HCT116 (cell line): ENCODE measurements at regions not wholly inside any gene's neighbourhood (a gene's known extent, or its start where the extent isn't known, plus 50 kb on each side); places are given as distances from the start of the nearest gene placed in this dataset.

Source experiments
- ATAC-seq: fragments of 200-7000 bp; cut with Tn5 transposase; 2 replicates; pipeline ENCODE4 v1.9.1; 2020; ENCODE audit warnings: mild to moderate bottlenecking, moderate library complexity
- BruUV-seq: library from RNA; stranded (reverse); fragments of 400-500 nt; replicated peaks from 2 replicates; lab custom pipeline; 2021; lab: Mats Ljungman, UMichigan
- CTCF ChIA-PET: fragments of 300-600 bp; sonication (Branson Sonifier 250); formaldehyde crosslinking; loops from one replicate; lab custom pipeline; 2021; ENCODE audit warnings: antibody characterized with exemption; lab: Charles Lee
- POLR2A ChIA-PET: fragments of 300-600, 350-600 bp; sonication (Branson Sonifier 250); formaldehyde crosslinking; loops from one replicate; lab custom pipeline; 2021; ENCODE audit warnings: antibody characterized with exemption; lab: Charles Lee
- RAD21 ChIA-PET, 2 experiments: fragments of 300-600 bp; sonication (Branson Sonifier 250); formaldehyde crosslinking; loops; one replicate each; lab custom pipeline; 2023; ENCODE audit warnings: low total read pairs in 2 of 2; ENCODE audit not compliant: uncharacterized antibody in 2 of 2, unreplicated experiment in 2 of 2, low non-redundant PET in 1 of 2; lab: Charles Lee
- DNase-seq: peaks from one replicate; pipeline ENCODE4 v3.0.0-alpha.2; 2010; ENCODE audit warnings: low read depth, low spot score
- H2AFZ ChIP-seq: fragments of 200-600 bp; shearing (Covaris generic), sonication (generic); 2 replicates; pipeline ENCODE4 v1.6.1; 2017; ENCODE audit warnings: low read depth, mixed run types, mixed read lengths, antibody characterized with exemption, low read length; ENCODE audit not compliant: poor library complexity, severe bottlenecking
- H3K27ac ChIP-seq: 2 replicates; pipeline ENCODE4 v1.5.1; 2012; ENCODE audit warnings: low read depth, low read length
- H3K27me3 ChIP-seq: fragments of 200-600 bp; sonication (generic); 2 replicates; pipeline ENCODE4 v1.6.1; 2016; ENCODE audit warnings: mixed run types, low read length, mixed read lengths; ENCODE audit not compliant: insufficient read depth
- H3K36me3 ChIP-seq, 2 experiments: fragments of 200-500 bp in 1 of 2; fragments of 200-600 bp in 1 of 2; sonication (Bioruptor generic) in 1 of 2; sonication (generic) in 1 of 2; 2 replicates each; pipeline versions ENCODE4 v1.5.1 to v1.6.1; 2014 to 2016; ENCODE audit warnings: low read length in 2 of 2, inconsistent platforms in 1 of 2, mixed read lengths in 1 of 2, mixed run types in 1 of 2; ENCODE audit not compliant: insufficient read depth in 2 of 2, control insufficient read depth in 1 of 2
- H3K4me1 ChIP-seq, 2 experiments: fragments of 200-600 bp in 1 of 2; sonication (generic) in 1 of 2; 2 replicates each; pipeline versions ENCODE4 v1.5.1 to v1.6.1; 2012 to 2017; ENCODE audit warnings: low read length in 2 of 2, inconsistent platforms in 1 of 2, mild to moderate bottlenecking in 1 of 2, mixed read lengths in 1 of 2, mixed run types in 1 of 2, moderate library complexity in 1 of 2; ENCODE audit not compliant: insufficient read depth in 2 of 2, control insufficient read depth in 1 of 2
- H3K4me2 ChIP-seq: fragments of 200-600 bp; sonication (generic); 2 replicates; pipeline ENCODE4 v1.6.1; 2017; ENCODE audit warnings: mixed run types, low read length, mixed read lengths
- H3K4me3 ChIP-seq, 2 experiments: fragments of 200-600 bp in 1 of 2; sonication (generic) in 1 of 2; replicated peaks in 1 of 2; 2 replicates each; pipeline ENCODE4 v1.5.1; 2011 to 2016; ENCODE audit warnings: low read length in 2 of 2, control low read depth in 1 of 2, low read depth in 1 of 2, mild to moderate bottlenecking in 1 of 2, mixed read lengths in 1 of 2, mixed run types in 1 of 2
- H3K79me2 ChIP-seq: fragments of 200-600 bp; sonication (generic); 2 replicates; pipeline ENCODE4 v1.6.1; 2017; ENCODE audit warnings: mild to moderate bottlenecking, mixed run types, low read length, moderate library complexity, mixed read lengths; ENCODE audit not compliant: insufficient read depth
- H3K9ac ChIP-seq: fragments of 200-600 bp; sonication (generic); 2 replicates; pipeline ENCODE4 v1.6.1; 2016; ENCODE audit warnings: low read length, mixed read lengths
- H3K9me2 ChIP-seq: fragments of 200-600 bp; sonication (generic), shearing (Covaris generic); 2 replicates; pipeline ENCODE4 v1.6.1; 2017; ENCODE audit warnings: mixed run types, mild to moderate bottlenecking, moderate library complexity; ENCODE audit not compliant: insufficient read depth
- H3K9me3 ChIP-seq, 2 experiments: fragments of 200-500 bp in 1 of 2; fragments of 200-600 bp in 1 of 2; sonication (Bioruptor generic) in 1 of 2; sonication (generic) in 1 of 2; 2 replicates each; pipeline ENCODE4 v1.6.1; 2014 to 2017; ENCODE audit warnings: low read length in 2 of 2, mixed read lengths in 2 of 2, inconsistent platforms in 1 of 2, low read depth in 1 of 2, mild to moderate bottlenecking in 1 of 2, mixed run types in 1 of 2, moderate library complexity in 1 of 2; ENCODE audit not compliant: control insufficient read depth in 1 of 2, insufficient read depth in 1 of 2
- H4K20me1 ChIP-seq: fragments of 200-600 bp; sonication (generic), shearing (Covaris generic); 2 replicates; pipeline ENCODE4 v1.6.1; 2017; ENCODE audit warnings: mixed run types, mild to moderate bottlenecking, moderate library complexity; ENCODE audit not compliant: insufficient read depth
- CEBPB ChIP-seq: IDR thresholded peaks from 2 replicates; pipeline ENCODE4 v1.6.1; 2012; ENCODE audit warnings: low read depth
- ELF1 ChIP-seq: IDR thresholded peaks from 2 replicates; pipeline ENCODE4 v1.6.1; 2012; ENCODE audit warnings: low read depth, borderline replicate concordance
- EZH2phosphoT487 ChIP-seq: fragments of 200-600 bp; IDR thresholded peaks from 2 replicates; pipeline ENCODE4 v1.6.1; 2018; ENCODE audit warnings: antibody characterized with exemption, borderline replicate concordance
- FOSL1 ChIP-seq: IDR thresholded peaks from 2 replicates; pipeline ENCODE4 v1.6.1; 2012; ENCODE audit warnings: low read depth
- RAD21 ChIP-seq: IDR thresholded peaks from 2 replicates; pipeline ENCODE4 v1.6.1; 2012; ENCODE audit warnings: low read depth, mild to moderate bottlenecking
- SIN3A ChIP-seq: IDR thresholded peaks from 2 replicates; pipeline ENCODE4 v1.6.1; 2012; ENCODE audit warnings: low read depth
- SRF ChIP-seq: IDR thresholded peaks from 2 replicates; pipeline ENCODE4 v1.6.1; 2012; ENCODE audit warnings: low read depth
- TCF7L2 ChIP-seq: IDR thresholded peaks from 2 replicates; pipeline ENCODE4 v1.7.0; 2011; ENCODE audit warnings: borderline replicate concordance, inconsistent platforms; ENCODE audit not compliant: insufficient read depth, insufficient read length; ENCODE audit errors: extremely low read depth
- ZNF274 ChIP-seq: fragments of 200-500 bp; sonication (Bioruptor generic); IDR thresholded peaks from 2 replicates; pipeline ENCODE4 v1.6.1; 2014; ENCODE audit warnings: mild to moderate bottlenecking, low read depth, low read length, inconsistent platforms
- intact Hi-C: fragments of 100-400 bp; cut with micrococcal nuclease; formaldehyde crosslinking; loops from 2 replicates; pipeline ENCODE4 v1.10.0; 2022
- TF ChIP-seq, protein P1 (sequence below), 3 experiments: fragments of 200-600 bp in 1 of 3; sonication (generic) in 1 of 3; IDR thresholded peaks in 2 of 3; conservative IDR thresholded peaks in 1 of 3; 2 replicates each; pipeline ENCODE4 v1.5.1; 2012 to 2017; ENCODE audit warnings: low read depth in 2 of 3, low read length in 2 of 3, antibody characterized with exemption in 1 of 3, borderline replicate concordance in 1 of 3, control low read depth in 1 of 3, mild to moderate bottlenecking in 1 of 3, mixed read lengths in 1 of 3, mixed run types in 1 of 3, moderate library complexity in 1 of 3; ENCODE audit not compliant: insufficient read depth in 1 of 3

- Histone ChIP-seq H3K4me2 (no peak overlapping the region), H2AFZ (no peak overlapping the region), H3K79me2 (no peaks in the 10 kb centered on the region), H4K20me1 (no peaks in the 10 kb centered on the region), H3K9ac (no peak overlapping the region), H3K4me3 (no peak overlapping the region), H3K9me2 (no peaks in the 10 kb centered on the region), H3K36me3 (no peaks in the 10 kb centered on the region), H3K4me1 (no peaks in the 10 kb centered on the region), H3K27ac (no peak overlapping the region), H3K9me3 (no peaks in the 10 kb centered on the region), H3K27me3 (no peaks in the 10 kb centered on the region)
- no peak for TF ChIP-seq RAD21
- TF ChIP-seq TCF7L2 = no peak
- no peak for TF ChIP-seq FOSL1
- TF ChIP-seq SIN3A = no peak
- TF ChIP-seq EZH2phosphoT487 = no peak
- TF ChIP-seq, protein P1, sequence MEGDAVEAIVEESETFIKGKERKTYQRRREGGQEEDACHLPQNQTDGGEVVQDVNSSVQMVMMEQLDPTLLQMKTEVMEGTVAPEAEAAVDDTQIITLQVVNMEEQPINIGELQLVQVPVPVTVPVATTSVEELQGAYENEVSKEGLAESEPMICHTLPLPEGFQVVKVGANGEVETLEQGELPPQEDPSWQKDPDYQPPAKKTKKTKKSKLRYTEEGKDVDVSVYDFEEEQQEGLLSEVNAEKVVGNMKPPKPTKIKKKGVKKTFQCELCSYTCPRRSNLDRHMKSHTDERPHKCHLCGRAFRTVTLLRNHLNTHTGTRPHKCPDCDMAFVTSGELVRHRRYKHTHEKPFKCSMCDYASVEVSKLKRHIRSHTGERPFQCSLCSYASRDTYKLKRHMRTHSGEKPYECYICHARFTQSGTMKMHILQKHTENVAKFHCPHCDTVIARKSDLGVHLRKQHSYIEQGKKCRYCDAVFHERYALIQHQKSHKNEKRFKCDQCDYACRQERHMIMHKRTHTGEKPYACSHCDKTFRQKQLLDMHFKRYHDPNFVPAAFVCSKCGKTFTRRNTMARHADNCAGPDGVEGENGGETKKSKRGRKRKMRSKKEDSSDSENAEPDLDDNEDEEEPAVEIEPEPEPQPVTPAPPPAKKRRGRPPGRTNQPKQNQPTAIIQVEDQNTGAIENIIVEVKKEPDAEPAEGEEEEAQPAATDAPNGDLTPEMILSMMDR (IDR thresholded peaks at IDR 0.05 in 2 of 3, conservative IDR thresholded peaks at IDR 0.05 in 1 of 3; ENCODE audit: borderline replicate concordance in 1 of 3, insufficient read depth in 1 of 3, low read depth in 2 of 3, low read length in 2 of 3) = no peak
- TF ChIP-seq SRF = no peak
- no peak for TF ChIP-seq CEBPB
- no peak for TF ChIP-seq ZNF274
- no peak for TF ChIP-seq ELF1
- intact Hi-C loops = no loop called here
- POLR2A ChIA-PET = no interaction called here
- no peak for DNase-seq
- RAD21 ChIA-PET = no interaction called here
- ATAC-seq = no peak
- CTCF ChIA-PET = no interaction called here
- no TSS peak for BruUV-seq
Observed at GRCh38 chr3:189457201-189457607, 174.0 kb upstream of the TP63 start.
